A549 (cell line): ENCODE measurements at regions not wholly inside any gene's neighbourhood (a gene's known extent, or its start where the extent isn't known, plus 50 kb on each side); places are given as distances from the start of the nearest gene placed in this dataset.

ENCODE experiments used
- POLR2A ChIP-seq: IDR thresholded peaks from 2 replicates; pipeline ENCODE4 v1.6.1; 2012; ENCODE audit warnings: mild to moderate bottlenecking, low read length
- REST ChIP-seq: fragments of 200-600 bp; sonication (generic); IDR thresholded peaks from 2 replicates; pipeline ENCODE4 v1.6.1; 2016; ENCODE audit warnings: antibody characterized with exemption, mild to moderate bottlenecking, moderate library complexity
- SMC3 ChIP-seq: fragments of >200 bp; sonication (Bioruptor Twin); formaldehyde crosslinking; IDR thresholded peaks from 3 replicates; pipeline ENCODE4 v1.6.1; 2018; ENCODE audit warnings: inconsistent platforms
- TF ChIP-seq, protein P1 (sequence below): fragments of >200 bp; sonication (Bioruptor Twin); formaldehyde crosslinking; IDR thresholded peaks from 3 replicates; pipeline ENCODE4 v1.5.1; 2016

- TF ChIP-seq SMC3: no peak
- TF ChIP-seq, protein P1, sequence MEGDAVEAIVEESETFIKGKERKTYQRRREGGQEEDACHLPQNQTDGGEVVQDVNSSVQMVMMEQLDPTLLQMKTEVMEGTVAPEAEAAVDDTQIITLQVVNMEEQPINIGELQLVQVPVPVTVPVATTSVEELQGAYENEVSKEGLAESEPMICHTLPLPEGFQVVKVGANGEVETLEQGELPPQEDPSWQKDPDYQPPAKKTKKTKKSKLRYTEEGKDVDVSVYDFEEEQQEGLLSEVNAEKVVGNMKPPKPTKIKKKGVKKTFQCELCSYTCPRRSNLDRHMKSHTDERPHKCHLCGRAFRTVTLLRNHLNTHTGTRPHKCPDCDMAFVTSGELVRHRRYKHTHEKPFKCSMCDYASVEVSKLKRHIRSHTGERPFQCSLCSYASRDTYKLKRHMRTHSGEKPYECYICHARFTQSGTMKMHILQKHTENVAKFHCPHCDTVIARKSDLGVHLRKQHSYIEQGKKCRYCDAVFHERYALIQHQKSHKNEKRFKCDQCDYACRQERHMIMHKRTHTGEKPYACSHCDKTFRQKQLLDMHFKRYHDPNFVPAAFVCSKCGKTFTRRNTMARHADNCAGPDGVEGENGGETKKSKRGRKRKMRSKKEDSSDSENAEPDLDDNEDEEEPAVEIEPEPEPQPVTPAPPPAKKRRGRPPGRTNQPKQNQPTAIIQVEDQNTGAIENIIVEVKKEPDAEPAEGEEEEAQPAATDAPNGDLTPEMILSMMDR: no peak
- TF ChIP-seq REST: no peak
- TF ChIP-seq POLR2A: no peak
Measured at GRCh38 chr13:105031306-105031705, 1504.2 kb downstream of the EFNB2 start.
